Vagina (tissue), 2 donors: ENCODE measurements at regions not wholly inside any gene's neighbourhood (a gene's known extent, or its start where the extent isn't known, plus 50 kb on each side); places are given as distances from the start of the nearest gene placed in this dataset.

Source experiments
- DNase-seq, 2 donors: peaks; one replicate each; pipeline ENCODE4 v3.0.0-alpha.2; 2017; ENCODE audit errors: extremely low spot score in 2 of 2
- H3K27ac ChIP-seq: fragments of 200-600 bp; sonication (generic); one replicate; pipeline ENCODE4 v1.5.1; 2019
- H3K27me3 ChIP-seq: fragments of 200-600 bp; sonication (generic); one replicate; pipeline ENCODE4 v1.5.1; 2019
- H3K36me3 ChIP-seq, 2 donors: fragments of 200-600 bp; sonication (generic); one replicate each; pipeline ENCODE4 v1.5.1; 2017 to 2019
- H3K4me1 ChIP-seq: fragments of 200-600 bp; sonication (generic); one replicate; pipeline ENCODE4 v1.5.1; 2019
- H3K4me3 ChIP-seq, 2 donors: fragments of 200-600 bp; sonication (generic); 1 replicate in 1 of 2; 2 replicates in 1 of 2; pipeline ENCODE4 v1.5.1; 2016 to 2019
- H3K9me3 ChIP-seq: fragments of 200-600 bp; sonication (generic); one replicate; pipeline ENCODE4 v1.5.1; 2019
- CTCF ChIP-seq, 3 experiments: fragments of 450-650 bp in 2 of 3; fragments of 200-600 bp in 1 of 3; sonication (generic) in 1 of 3; IDR thresholded peaks; one replicate each; pipeline ENCODE4 v1.5.1; 2017 to 2019; ENCODE audit warnings: antibody characterized with exemption in 3 of 3, mild to moderate bottlenecking in 2 of 3, moderate library complexity in 2 of 3
- POLR2A ChIP-seq, 2 donors: fragments of 450-650 bp; IDR thresholded peaks; one replicate each; pipeline ENCODE4 v1.6.1; 2017; ENCODE audit warnings: antibody characterized with exemption in 2 of 2, mild to moderate bottlenecking in 2 of 2, moderate library complexity in 2 of 2
- POLR2AphosphoS5 ChIP-seq, 2 donors: sonication (generic); formaldehyde crosslinking; IDR thresholded peaks; one replicate each; pipeline ENCODE4 v1.9.0; 2017; ENCODE audit warnings: antibody characterized with exemption in 2 of 2, mild to moderate bottlenecking in 2 of 2, low read depth in 1 of 2; ENCODE audit not compliant: insufficient read depth in 1 of 2
- intact Hi-C: fragments of 100-400 bp; cut with DNase I; formaldehyde crosslinking; loops from one replicate; pipeline ENCODE4 v1.15.1; 2023

- Histone ChIP-seq H3K36me3 (no peaks in the 10 kb centered on the region), H3K9me3 (no peaks in the 10 kb centered on the region), H3K27me3 (no peaks in the 10 kb centered on the region), H3K4me1 (peaks cover 65% of the 10 kb centered on the region), H3K27ac (peak overlapping the region; percentile 86), H3K4me3 (no peak overlapping the region)
- TF ChIP-seq POLR2A (IDR thresholded peaks at IDR 0.05) (no peak), CTCF (IDR thresholded peaks at IDR 0.05) (no peak), POLR2AphosphoS5 (IDR thresholded peaks at IDR 0.05; ENCODE audit: insufficient read depth in 1 of 2, low read depth in 1 of 2) (no peak)
- DNase-seq: no peak
- intact Hi-C loops: no loop called here
These were observed 165.5 kb downstream of the C9orf50 start for GRCh38 chr9:129455151-129455995.

GRCh38 chr9:129454467-129455067 is 166.3 kb downstream of the C9orf50 start:
- no peak for TF ChIP-seq POLR2AphosphoS5 (IDR thresholded peaks at IDR 0.05; ENCODE audit: insufficient read depth in 1 of 2, low read depth in 1 of 2)
- TF ChIP-seq POLR2A (IDR thresholded peaks at IDR 0.05): no peak
- TF ChIP-seq CTCF (IDR thresholded peaks at IDR 0.05): no peak
- intact Hi-C loops: no loop called here
- DNase-seq: no peak
- Histone ChIP-seq H3K4me1 (peaks cover 59% of the 10 kb centered on the region), H3K4me3 (no peak overlapping the region), H3K9me3 (no peaks in the 10 kb centered on the region), H3K36me3 (no peaks in the 10 kb centered on the region), H3K27me3 (no peaks in the 10 kb centered on the region), H3K27ac (peak overlapping the region; percentile 86)

- Histone ChIP-seq H3K27ac (no peak overlapping the region), H3K4me1 (peaks cover 51% of the 10 kb centered on the region), H3K9me3 (no peaks in the 10 kb centered on the region), H3K36me3 (no peaks in the 10 kb centered on the region), H3K4me3 (no peak overlapping the region), H3K27me3 (no peaks in the 10 kb centered on the region)
- intact Hi-C loops: no loop called here
- no peak for TF ChIP-seq POLR2AphosphoS5 (IDR thresholded peaks at IDR 0.05; ENCODE audit: insufficient read depth in 1 of 2, low read depth in 1 of 2)
- TF ChIP-seq CTCF (IDR thresholded peaks at IDR 0.05): no peak
- no peak for TF ChIP-seq POLR2A (IDR thresholded peaks at IDR 0.05)
- DNase-seq: no peak
These were observed 167.2 kb downstream of the C9orf50 start for GRCh38 chr9:129453734-129454133.

- Histone ChIP-seq H3K4me3 (no peak overlapping the region), H3K9me3 (no peaks in the 10 kb centered on the region), H3K27me3 (no peaks in the 10 kb centered on the region), H3K4me1 (peaks cover 38% of the 10 kb centered on the region), H3K27ac (peak overlapping the region; percentile 87), H3K36me3 (no peaks in the 10 kb centered on the region)
- TF ChIP-seq CTCF (IDR thresholded peaks at IDR 0.05) (no peak), POLR2AphosphoS5 (IDR thresholded peaks at IDR 0.05; ENCODE audit: insufficient read depth in 1 of 2, low read depth in 1 of 2) (peak in 1 of 2 donors; percentile 15)
- no peak for DNase-seq
- intact Hi-C loops: no loop called here
These were observed 169.2 kb downstream of the C9orf50 start for GRCh38 chr9:129451669-129452068.
